ENCODE measurements at regions not wholly inside any gene's neighbourhood (a gene's known extent, or its start where the extent isn't known, plus 50 kb on each side); places are given as distances from the start of the nearest gene placed in this dataset.

GRCh38 chr10:105965141-105965540 lies 1199.4 kb downstream of the SORCS1 start:
- TF ChIP-seq CTCF (IDR thresholded peaks at IDR 0.05) (no peak), POLR2A (IDR thresholded peaks at IDR 0.05) (no peak)

Data from lower leg skin (tissue), 3 donors.